Thoracic aorta (tissue), 2 donors: ENCODE measurements at regions not wholly inside any gene's neighbourhood (a gene's known extent, or its start where the extent isn't known, plus 50 kb on each side); places are given as distances from the start of the nearest gene placed in this dataset.

Experiments used
- ATAC-seq: fragments of 150-250 bp; one replicate; pipeline ENCODE4 v1.8.0; 2017; ENCODE audit warnings: low read depth; ENCODE audit not compliant: insufficient number of reproducible peaks, low FRiP score
- DNase-seq: peaks from one replicate; pipeline ENCODE4 v3.0.0-alpha.2; 2020; ENCODE audit warnings: low spot score
- H3K27ac ChIP-seq, 2 donors: fragments of 200-600 bp; sonication (generic); 1 replicate in 1 of 2; 2 replicates in 1 of 2; pipeline ENCODE4 v1.5.1; 2016; ENCODE audit warnings: mild to moderate bottlenecking in 2 of 2, moderate library complexity in 2 of 2
- H3K27me3 ChIP-seq: fragments of 200-600 bp; sonication (generic); replicated peaks from 2 replicates; pipeline ENCODE4 v1.6.0; 2016; ENCODE audit warnings: mild to moderate bottlenecking; ENCODE audit not compliant: insufficient read depth
- H3K36me3 ChIP-seq: fragments of 200-600 bp; sonication (generic); one replicate; pipeline ENCODE4 v1.5.1; 2016
- H3K4me1 ChIP-seq, 2 donors: fragments of 200-600 bp; sonication (generic); 1 replicate in 1 of 2; 2 replicates in 1 of 2; pipeline versions ENCODE4 v1.5.1 to v1.6.0; 2016; ENCODE audit warnings: low read depth in 2 of 2, mild to moderate bottlenecking in 1 of 2; ENCODE audit not compliant: control insufficient read depth in 1 of 2
- H3K4me3 ChIP-seq: fragments of 200-600 bp; sonication (generic); 2 replicates; pipeline ENCODE4 v1.5.1; 2016; ENCODE audit warnings: mild to moderate bottlenecking
- H3K9me3 ChIP-seq: fragments of 200-600 bp; sonication (generic); 2 replicates; pipeline ENCODE4 v1.5.1; 2016
- CTCF ChIP-seq: fragments of 200-600 bp; sonication (generic); IDR thresholded peaks from one replicate; pipeline ENCODE4 v1.5.1; 2019; ENCODE audit warnings: antibody characterized with exemption

GRCh38 chr2:221212105-221212504 is 360.0 kb downstream of the EPHA4 start:
- no peaks in the 10 kb centered on the region for H3K9me3 ChIP-seq
- TF ChIP-seq CTCF = no peak
- no peaks in the 10 kb centered on the region for H3K36me3 ChIP-seq
- ATAC-seq = no peak
- no peak overlapping the region for H3K4me3 ChIP-seq
- no peaks in the 10 kb centered on the region for H3K4me1 ChIP-seq
- H3K27me3 ChIP-seq = no peaks in the 10 kb centered on the region
- no peak for DNase-seq
- H3K27ac ChIP-seq = no peak overlapping the region

- H3K36me3 ChIP-seq = no peaks in the 10 kb centered on the region
- no peaks in the 10 kb centered on the region for H3K4me1 ChIP-seq
- no peak overlapping the region for H3K4me3 ChIP-seq
- H3K9me3 ChIP-seq = no peaks in the 10 kb centered on the region
- no peak overlapping the region for H3K27ac ChIP-seq
- TF ChIP-seq CTCF = no peak
- no peaks in the 10 kb centered on the region for H3K27me3 ChIP-seq
- DNase-seq = no peak
- no peak for ATAC-seq
These were observed 356.6 kb downstream of the EPHA4 start for GRCh38 chr2:221215487-221215886.

DNA sequence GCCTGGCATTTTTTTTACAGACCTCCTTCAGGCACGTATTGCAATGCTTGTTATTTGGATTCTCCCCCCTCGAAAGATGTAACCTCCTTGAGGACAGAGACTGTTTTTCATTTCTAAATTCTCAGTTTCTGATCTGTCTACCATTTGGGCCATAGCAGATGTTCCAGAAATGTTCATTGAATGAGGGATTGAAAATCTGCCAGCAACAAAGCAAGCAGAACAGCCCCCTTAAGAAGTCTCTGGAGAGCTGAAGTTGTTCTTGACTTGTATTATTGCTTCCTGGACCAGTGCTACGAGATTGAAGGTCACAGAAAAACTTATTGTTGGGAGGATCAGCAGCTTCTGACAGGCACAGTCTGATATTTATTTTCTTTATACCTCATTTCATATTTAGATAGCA is 355.5 kb downstream of the EPHA4 start:
- ATAC-seq (no peak), DNase-seq (no peak)
- TF ChIP-seq CTCF = no peak
- H3K4me1 ChIP-seq = no peaks in the 10 kb centered on the region
- no peaks in the 10 kb centered on the region for H3K27me3 ChIP-seq
- no peaks in the 10 kb centered on the region for H3K9me3 ChIP-seq
- H3K4me3 ChIP-seq = no peak overlapping the region
- H3K36me3 ChIP-seq = no peaks in the 10 kb centered on the region
- no peak overlapping the region for H3K27ac ChIP-seq

- TF ChIP-seq CTCF = no peak
- ATAC-seq (no peak), DNase-seq (no peak)
- H3K36me3 ChIP-seq = no peaks in the 10 kb centered on the region
- no peaks in the 10 kb centered on the region for H3K27me3 ChIP-seq
- no peak overlapping the region for H3K27ac ChIP-seq
- H3K4me3 ChIP-seq = no peak overlapping the region
- peaks cover 12 to 16% of the 10 kb centered on the region in 2 donors for H3K4me1 ChIP-seq
- H3K9me3 ChIP-seq = no peaks in the 10 kb centered on the region
These were observed 346.4 kb downstream of the EPHA4 start for GRCh38 chr2:221225752-221226151.

DNA sequence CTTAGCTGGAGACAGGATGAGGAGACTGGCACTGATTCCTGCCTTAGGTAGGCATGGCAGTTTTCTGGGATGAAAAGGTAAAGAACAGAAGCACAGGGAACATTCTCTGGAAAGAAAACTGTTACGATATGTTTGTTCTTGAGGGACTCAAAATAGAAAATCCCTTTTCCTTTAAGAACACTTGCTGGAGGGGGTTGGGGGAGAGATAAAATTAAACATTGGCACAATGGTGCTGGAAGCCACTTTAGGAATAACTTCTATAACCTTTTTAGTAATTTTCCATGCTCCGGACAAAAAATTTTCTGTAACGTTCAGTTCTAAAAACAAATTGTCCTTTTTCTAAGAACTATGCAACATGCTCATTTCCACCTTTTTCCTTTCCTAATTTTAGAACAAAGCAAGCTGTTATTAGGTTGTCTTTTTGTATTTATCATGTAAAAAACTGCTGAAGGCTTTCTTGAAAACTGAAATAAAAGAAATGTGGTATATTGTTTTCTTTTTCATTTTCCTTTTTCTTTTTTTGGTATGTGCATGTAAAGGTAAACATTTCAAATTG is 343.8 kb downstream of the EPHA4 start:
- H3K36me3 ChIP-seq = no peaks in the 10 kb centered on the region
- ATAC-seq (peak; percentile 53), DNase-seq (no peak)
- no peak for TF ChIP-seq CTCF
- peak overlapping the region; percentile 69 to 77 for H3K27ac ChIP-seq
- H3K9me3 ChIP-seq = no peaks in the 10 kb centered on the region
- H3K4me3 ChIP-seq = peak overlapping the region; percentile 43
- H3K27me3 ChIP-seq = no peaks in the 10 kb centered on the region
- peaks cover 12 to 13% of the 10 kb centered on the region in 2 donors for H3K4me1 ChIP-seq
